Keratinocyte (primary cell): ENCODE measurements at regions not wholly inside any gene's neighbourhood (a gene's known extent, or its start where the extent isn't known, plus 50 kb on each side); places are given as distances from the start of the nearest gene placed in this dataset.

ENCODE experiments used
- DNase-seq: peaks from one replicate; pipeline ENCODE4 v3.0.0-alpha.2; 2011; ENCODE audit warnings: low read depth, missing footprints, low spot score
- FAIRE-seq: peaks from 2 replicates; lab custom pipeline; 2011; peaks lifted over from hg19 to GRCh38; lab: Jason Lieb, UNC
- H2AFZ ChIP-seq: 2 replicates; pipeline ENCODE4 v1.6.0; 2012; ENCODE audit warnings: low read length, control low read depth, inconsistent platforms; ENCODE audit not compliant: control insufficient read depth
- H3K27ac ChIP-seq: 2 replicates; pipeline ENCODE4 v1.5.1; 2011; ENCODE audit warnings: low read length; ENCODE audit not compliant: control insufficient read depth, insufficient read depth
- H3K27me3 ChIP-seq: 3 replicates; pipeline ENCODE4 v1.6.0; 2011; ENCODE audit warnings: low read length; ENCODE audit not compliant: control insufficient read depth, insufficient read depth; ENCODE audit errors: extremely low read depth
- H3K36me3 ChIP-seq, 2 experiments: 2 replicates in 1 of 2; 3 replicates in 1 of 2; pipeline ENCODE4 v1.5.1; 2011; ENCODE audit warnings: low read length in 2 of 2, mild to moderate bottlenecking in 1 of 2; ENCODE audit not compliant: control insufficient read depth in 2 of 2, insufficient read depth in 2 of 2; ENCODE audit errors: extremely low read depth in 1 of 2
- H3K4me1 ChIP-seq: 3 replicates; pipeline ENCODE4 v1.5.1; 2011; ENCODE audit warnings: low read length; ENCODE audit not compliant: control insufficient read depth, insufficient read depth; ENCODE audit errors: extremely low read depth
- H3K4me2 ChIP-seq: 3 replicates; pipeline ENCODE4 v1.6.0; 2011; ENCODE audit warnings: low read depth, low read length; ENCODE audit not compliant: control insufficient read depth, insufficient read depth; ENCODE audit errors: extremely low read depth
- H3K4me3 ChIP-seq, 3 experiments: fragments of 200-600 bp in 1 of 3; sonication (generic) in 1 of 3; 2 replicates in 2 of 3; 3 replicates in 1 of 3; pipeline ENCODE4 v1.5.1; 2011 to 2016; ENCODE audit warnings: low read length in 3 of 3, mild to moderate bottlenecking in 3 of 3, control low read depth in 2 of 3, inconsistent platforms in 1 of 3, low read depth in 1 of 3, mixed read lengths in 1 of 3, mixed run types in 1 of 3, moderate library complexity in 1 of 3; ENCODE audit not compliant: control insufficient read depth in 2 of 3, insufficient read depth in 2 of 3; ENCODE audit errors: extremely low read depth in 1 of 3
- H3K79me2 ChIP-seq: 2 replicates; pipeline ENCODE4 v1.6.0; 2012; ENCODE audit warnings: low read length; ENCODE audit not compliant: control insufficient read depth, insufficient read depth
- H3K9ac ChIP-seq: 3 replicates; pipeline ENCODE4 v1.6.0; 2011; ENCODE audit warnings: low read length; ENCODE audit not compliant: control insufficient read depth, insufficient read depth; ENCODE audit errors: extremely low read depth
- H3K9me1 ChIP-seq: 3 replicates; pipeline ENCODE4 v1.6.0; 2011; ENCODE audit warnings: low read length; ENCODE audit not compliant: control insufficient read depth, insufficient read depth; ENCODE audit errors: extremely low read depth
- H3K9me3 ChIP-seq: 2 replicates; pipeline ENCODE4 v1.5.1; 2012; ENCODE audit warnings: low read depth, low read length; ENCODE audit not compliant: control insufficient read depth
- H4K20me1 ChIP-seq: 3 replicates; pipeline ENCODE4 v1.6.0; 2011; ENCODE audit warnings: low read length; ENCODE audit not compliant: control insufficient read depth, insufficient read depth; ENCODE audit errors: extremely low read depth
- CTCF ChIP-seq, 3 experiments: IDR thresholded peaks in 1 of 3; conservative IDR thresholded peaks in 1 of 3; optimal IDR thresholded peaks in 1 of 3; 2 replicates in 2 of 3; 3 replicates in 1 of 3; pipeline versions ENCODE3 to v1.5.1; 2011; ENCODE audit warnings: low read length in 3 of 3, mild to moderate bottlenecking in 3 of 3, moderate library complexity in 2 of 3, control low read depth in 1 of 3, inconsistent platforms in 1 of 3; ENCODE audit not compliant: insufficient read depth in 2 of 3; ENCODE audit errors: extremely low read depth in 1 of 3
- EZH2 ChIP-seq: IDR thresholded peaks from one replicate; pipeline ENCODE4 v1.6.1; 2012; ENCODE audit warnings: inconsistent platforms, mild to moderate bottlenecking, low read length, moderate library complexity
- dilution Hi-C: fragments of 300-500 bp; cut with MboI; formaldehyde crosslinking; loops from one replicate; pipeline ENCODE4 v1.7.0; 2020; ENCODE audit warnings: low sequenced_read_pairs; ENCODE audit not compliant: extremely low pct_ligation_motif_present

- no peaks in the 10 kb centered on the region for H4K20me1 ChIP-seq
- no peak overlapping the region for H3K9ac ChIP-seq
- no peak overlapping the region for H2AFZ ChIP-seq
- H3K36me3 ChIP-seq: no peaks in the 10 kb centered on the region
- dilution Hi-C loops: no loop called here
- no peak overlapping the region for H3K27ac ChIP-seq
- no peak overlapping the region for H3K4me3 ChIP-seq
- no peaks in the 10 kb centered on the region for H3K9me3 ChIP-seq
- H3K4me2 ChIP-seq: no peak overlapping the region
- H3K4me1 ChIP-seq: no peaks in the 10 kb centered on the region
- H3K27me3 ChIP-seq: no peaks in the 10 kb centered on the region
- H3K79me2 ChIP-seq: no peaks in the 10 kb centered on the region
- DNase-seq: no peak
- no peaks in the 10 kb centered on the region for H3K9me1 ChIP-seq
- no peak for FAIRE-seq
- TF ChIP-seq EZH2 (no peak), CTCF (optimal IDR thresholded peaks at IDR 0.05 in 1 of 3, IDR thresholded peaks at IDR 0.05 in 1 of 3, conservative IDR thresholded peaks at IDR 0.05 in 1 of 3; ENCODE audit: extremely low read depth in 1 of 3, insufficient read depth in 2 of 3, low read length in 3 of 3) (no peak)
These were observed 460.0 kb upstream of the MYT1L start for GRCh38 chr2:2791031-2791430.

GRCh38 chr2:2788076-2788475 is 457.0 kb upstream of the MYT1L start:
- FAIRE-seq (no peak), DNase-seq (no peak)
- H3K9ac ChIP-seq: no peak overlapping the region
- no peaks in the 10 kb centered on the region for H3K27me3 ChIP-seq
- no peak overlapping the region for H3K4me3 ChIP-seq
- H3K79me2 ChIP-seq: no peaks in the 10 kb centered on the region
- H3K4me2 ChIP-seq: no peak overlapping the region
- H3K9me3 ChIP-seq: no peaks in the 10 kb centered on the region
- H4K20me1 ChIP-seq: no peaks in the 10 kb centered on the region
- H3K4me1 ChIP-seq: no peaks in the 10 kb centered on the region
- dilution Hi-C loops: no loop called here
- no peaks in the 10 kb centered on the region for H3K36me3 ChIP-seq
- no peak for TF ChIP-seq CTCF (optimal IDR thresholded peaks at IDR 0.05 in 1 of 3, IDR thresholded peaks at IDR 0.05 in 1 of 3, conservative IDR thresholded peaks at IDR 0.05 in 1 of 3; ENCODE audit: extremely low read depth in 1 of 3, insufficient read depth in 2 of 3, low read length in 3 of 3)
- no peak for TF ChIP-seq EZH2
- no peaks in the 10 kb centered on the region for H3K9me1 ChIP-seq
- H3K27ac ChIP-seq: no peak overlapping the region
- H2AFZ ChIP-seq: no peak overlapping the region
